K562 (cell line): ENCODE measurements at regions not wholly inside any gene's neighbourhood (a gene's known extent, or its start where the extent isn't known, plus 50 kb on each side); places are given as distances from the start of the nearest gene placed in this dataset.

Experiments
- ATAC-seq: fragments of 200-7000 bp; cut with Tn5 transposase; 3 replicates; pipeline ENCODE4 v1.9.1; 2020; ENCODE audit warnings: moderate library complexity
- BruUV-seq: library from RNA; stranded (reverse); fragments of 400-500 nt; replicated peaks from 2 replicates; lab custom pipeline; 2021; lab: Mats Ljungman, UMichigan
- CTCF ChIA-PET: fragments of 300-600 bp; formaldehyde crosslinking; extraction: SDS; loops from one replicate; lab custom pipeline; 2021; ENCODE audit warnings: low intra/inter-chr PET ratio; lab: Yijun Ruan, JAX
- POLR2A ChIA-PET: fragments of 300-600, 350-650 bp; sonication (Branson Sonifier 250); formaldehyde crosslinking; extraction: SDS; loops from one replicate; lab custom pipeline; 2021; ENCODE audit warnings: antibody characterized with exemption, inconsistent platforms; lab: Yijun Ruan, JAX
- DNase-seq, 4 experiments: peaks; one replicate each; pipeline versions ENCODE4 v3.0.0 to v3.0.0-alpha.2; 2011 to 2018; ENCODE audit warnings: low spot score in 3 of 4, mixed read lengths in 3 of 4; ENCODE audit errors: extremely low read depth in 1 of 4
- FAIRE-seq: peaks from 2 replicates; lab custom pipeline; 2011; peaks lifted over from hg19 to GRCh38; lab: Jason Lieb, UNC
- H2AFZ ChIP-seq: 2 replicates; pipeline ENCODE4 v1.6.0; 2011; ENCODE audit warnings: low read depth, low read length, control low read depth, inconsistent platforms
- H3K27ac ChIP-seq: fragments of 200-600 bp; 3 replicates; pipeline ENCODE4 v1.8.0; 2011; ENCODE audit warnings: low read depth, mild to moderate bottlenecking, control low read depth, inconsistent platforms, low read length, moderate library complexity, mixed read lengths; ENCODE audit errors: extremely low read depth
- H3K27me3 ChIP-seq, 2 experiments: fragments of 300-600 bp in 1 of 2; 2 replicates in 1 of 2; 3 replicates in 1 of 2; pipeline versions ENCODE4 v1.6.0 to v1.8.0; 2011; ENCODE audit warnings: inconsistent platforms in 2 of 2, low read length in 2 of 2, mild to moderate bottlenecking in 1 of 2, mixed read lengths in 1 of 2, moderate library complexity in 1 of 2; ENCODE audit not compliant: control insufficient read depth in 2 of 2, insufficient read depth in 2 of 2
- H3K36me3 ChIP-seq: fragments of 300-600 bp; 3 replicates; pipeline ENCODE4 v1.8.0; 2011; ENCODE audit warnings: mild to moderate bottlenecking, low read length, inconsistent platforms; ENCODE audit not compliant: control insufficient read depth, insufficient read depth
- H3K4me1 ChIP-seq, 2 experiments: fragments of 200-600 bp in 1 of 2; replicated peaks in 1 of 2; 2 replicates in 1 of 2; 3 replicates in 1 of 2; pipeline versions ENCODE4 v1.5.1 to v1.8.0; 2011; ENCODE audit warnings: inconsistent platforms in 2 of 2, low read length in 2 of 2, mild to moderate bottlenecking in 1 of 2, mixed read lengths in 1 of 2, moderate library complexity in 1 of 2; ENCODE audit not compliant: control insufficient read depth in 2 of 2, insufficient read depth in 2 of 2
- H3K4me2 ChIP-seq: 2 replicates; pipeline ENCODE4 v1.6.1; 2011; ENCODE audit warnings: low read length, control low read depth, inconsistent platforms, mixed read lengths; ENCODE audit not compliant: insufficient read depth
- H3K4me3 ChIP-seq: fragments of 200-600 bp; sonication (generic), shearing (Covaris generic); 2 replicates; pipeline ENCODE4 v1.5.1; 2016; ENCODE audit warnings: control low read depth, inconsistent platforms
- H3K79me2 ChIP-seq: fragments of 200-600 bp; 3 replicates; pipeline ENCODE4 v1.8.0; 2011; ENCODE audit warnings: low read length, inconsistent platforms; ENCODE audit not compliant: control insufficient read depth, insufficient read depth
- H3K9ac ChIP-seq, 2 experiments: 2 replicates each; pipeline versions ENCODE4 v1.6.0 to v1.6.1; 2011; ENCODE audit warnings: low read depth in 2 of 2, low read length in 2 of 2, control low read depth in 1 of 2, inconsistent platforms in 1 of 2, mild to moderate bottlenecking in 1 of 2, mixed read lengths in 1 of 2; ENCODE audit not compliant: insufficient read depth in 1 of 2
- H3K9me1 ChIP-seq: one replicate; pipeline ENCODE4 v1.6.0; 2011; ENCODE audit warnings: inconsistent platforms, mild to moderate bottlenecking, low read length, moderate library complexity; ENCODE audit not compliant: control insufficient read depth, insufficient read depth
- H3K9me3 ChIP-seq: replicated peaks from 2 replicates; pipeline ENCODE4 v1.5.1; 2011; ENCODE audit warnings: low read depth, low read length, inconsistent platforms; ENCODE audit not compliant: control insufficient read depth, insufficient read depth
- H4K20me1 ChIP-seq: replicated peaks from 2 replicates; pipeline ENCODE4 v1.6.1; 2011; ENCODE audit warnings: low read length, inconsistent platforms, mixed read lengths; ENCODE audit not compliant: control insufficient read depth, insufficient read depth
- DPF2 ChIP-seq: fragments of 450-650 bp; IDR thresholded peaks from 2 replicates; pipeline ENCODE4 v1.6.1; 2016
- FOXK2 ChIP-seq, 2 experiments: fragments of 450-650 bp; IDR thresholded peaks in 1 of 2; conservative IDR thresholded peaks in 1 of 2; 2 replicates each; pipeline ENCODE4 v1.6.1; 2016; ENCODE audit warnings: low read depth in 2 of 2, mild to moderate bottlenecking in 1 of 2
- HLTF ChIP-seq: fragments of 450-650 bp; IDR thresholded peaks from 2 replicates; pipeline ENCODE4 v1.6.1; 2016
- MYC ChIP-seq, 2 experiments: fragments of 250-450 bp in 1 of 2; sonication (Bioruptor Pico) in 1 of 2; IDR thresholded peaks; 2 replicates each; pipeline versions ENCODE4 v1.5.1 to v1.6.1; 2012 to 2021; ENCODE audit warnings: low read depth in 2 of 2, borderline replicate concordance in 1 of 2, improper control_type of control experiment in 1 of 2, low read length in 1 of 2, mild to moderate bottlenecking in 1 of 2, moderate library complexity in 1 of 2
- NCOA1 ChIP-seq: fragments of 450-650 bp; IDR thresholded peaks from 2 replicates; pipeline ENCODE4 v1.6.1; 2016; ENCODE audit warnings: low read depth
- RBM25 ChIP-seq: fragments of 200-400 bp; formaldehyde crosslinking; IDR thresholded peaks from 2 replicates; pipeline ENCODE4 v1.6.1; 2018; ENCODE audit warnings: low read length, low read depth, moderate library complexity; ENCODE audit not compliant: severe bottlenecking
- TFAM ChIP-seq: fragments of 250-450 bp; sonication (Bioruptor Pico); conservative IDR thresholded peaks from 2 replicates; pipeline ENCODE4 v1.5.0; 2021; ENCODE audit warnings: mild to moderate bottlenecking, moderate library complexity
- TSC22D4 ChIP-seq: fragments of 450-650 bp; IDR thresholded peaks from 2 replicates; pipeline ENCODE4 v1.6.1; 2016; ENCODE audit warnings: missing genetic modification characterization, missing biosample characterization, control low read depth
- ZBTB9 ChIP-seq: fragments of 450-650 bp; formaldehyde crosslinking; IDR thresholded peaks from 2 replicates; pipeline ENCODE4 v1.4.0; 2020; ENCODE audit warnings: mild to moderate bottlenecking, moderate library complexity
- ZFPM2 ChIP-seq: fragments of 250-450 bp; sonication (Bioruptor Pico); IDR thresholded peaks from 2 replicates; pipeline ENCODE4 v1.5.1; 2022; ENCODE audit warnings: mild to moderate bottlenecking
- ZNF3 ChIP-seq: fragments of 250-450 bp; sonication (Bioruptor Pico); IDR thresholded peaks from 2 replicates; pipeline ENCODE4 v1.5.0; 2021; ENCODE audit warnings: mild to moderate bottlenecking, moderate library complexity
- ZNF583 ChIP-seq: fragments of 250-450 bp; sonication (Bioruptor Pico); IDR thresholded peaks from 2 replicates; pipeline ENCODE4 v1.4.0; 2020
- WGBS: fragments of 100-300 bp; shearing (Covaris generic); methylation state at CpG from one replicate; pipeline ENCODE4 v1.1.6; 2016; ENCODE audit warnings: low coverage, mixed read lengths; ENCODE audit not compliant: insufficient coverage; ENCODE audit errors: missing lambda C conversion rate; 5-methylcytosine and 5-hydroxymethylcytosine counted together
- in situ Hi-C: fragments of 300-500 bp; cut with MboI; formaldehyde crosslinking; loops from 4 replicates; pipeline ENCODE4 v1.15.0; 2018; ENCODE audit warnings: inconsistent platforms, mixed read lengths
- intact Hi-C: fragments of 100-400 bp; cut with micrococcal nuclease; formaldehyde crosslinking; loops from 2 replicates; pipeline ENCODE4 v1.14.2; 2022

GRCh38 chr11:66782726-66783125 is 53.7 kb upstream of the SPTBN2 start:
- no peaks in the 10 kb centered on the region for H3K9me1 ChIP-seq
- no peak overlapping the region for H3K4me3 ChIP-seq
- ATAC-seq (no peak), DNase-seq (no peak), FAIRE-seq (no peak)
- no peak overlapping the region for H3K27ac ChIP-seq
- no peaks in the 10 kb centered on the region for H3K27me3 ChIP-seq
- in situ Hi-C loops, result no loop called here
- TF ChIP-seq FOXK2 (conservative IDR thresholded peaks at IDR 0.05 in 1 of 2, IDR thresholded peaks at IDR 0.05 in 1 of 2; ENCODE audit: low read depth in 2 of 2) (no peak), TFAM (CRISPR knock-in tag) (no peak), ZNF3 (CRISPR knock-in tag) (no peak), RBM25 (no peak), NCOA1 (no peak), ZBTB9 (CRISPR knock-in tag) (no peak), DPF2 (no peak), TSC22D4 (tag) (no peak), HLTF (no peak), MYC (IDR thresholded peaks at IDR 0.05; ENCODE audit: low read depth, low read length) (no peak), MYC (CRISPR knock-in tag; IDR thresholded peaks at IDR 0.05; ENCODE audit: borderline replicate concordance, low read depth) (no peak), ZNF583 (no peak), ZFPM2 (no peak)
- H3K4me1 ChIP-seq, result no peaks in the 10 kb centered on the region
- no peak overlapping the region for H2AFZ ChIP-seq
- POLR2A ChIA-PET, result interaction anchor here (0.5 kb wide), 1 partner anchor 7 kb away, joined by 5 read pairs; no protein-coding TSS in a partner anchor
- BruUV-seq, result no TSS peak
- intact Hi-C loops, result no loop called here
- no peak overlapping the region for H3K4me2 ChIP-seq
- H3K79me2 ChIP-seq, result no peaks in the 10 kb centered on the region
- CTCF ChIA-PET, result no interaction called here
- no peaks in the 10 kb centered on the region for H3K36me3 ChIP-seq
- WGBS, result 100% methylated on average over 1 of the region's 1 CpG
- no peak overlapping the region for H3K9ac ChIP-seq
- no peaks in the 10 kb centered on the region for H3K9me3 ChIP-seq
- H4K20me1 ChIP-seq, result no peaks in the 10 kb centered on the region
